SH-SY5Y (cell line): ENCODE measurements at regions not wholly inside any gene's neighbourhood (a gene's known extent, or its start where the extent isn't known, plus 50 kb on each side); places are given as distances from the start of the nearest gene placed in this dataset.

Experiments used
- GATA2 ChIP-seq: IDR thresholded peaks from 2 replicates; pipeline ENCODE4 v1.6.1; 2011; ENCODE audit warnings: mild to moderate bottlenecking, low read depth, low read length
- GATA3 ChIP-seq: IDR thresholded peaks from 2 replicates; pipeline ENCODE4 v1.6.1; 2011; ENCODE audit warnings: low read depth, mild to moderate bottlenecking, low read length, moderate library complexity

- TF ChIP-seq GATA2 (no peak), GATA3 (no peak)
Observed at GRCh38 chr10:129350690-129351089, 116.4 kb upstream of the MGMT start.
